Lung (tissue), 11 donors: ENCODE measurements at regions not wholly inside any gene's neighbourhood (a gene's known extent, or its start where the extent isn't known, plus 50 kb on each side); places are given as distances from the start of the nearest gene placed in this dataset.

ENCODE experiments used
- ATAC-seq: fragments of 200-7000 bp; cut with Tn5 transposase; one replicate; pipeline ENCODE4 v1.9.1; 2020; ENCODE audit warnings: moderate number of reproducible peaks; ENCODE audit not compliant: insufficient read depth, low FRiP score
- DNase-seq, 3 donors: peaks; one replicate each; pipeline ENCODE4 v3.0.0-alpha.2; 2013 to 2017
- H3K27ac ChIP-seq, 2 donors: one replicate each; pipeline ENCODE4 v1.5.1; 2013; ENCODE audit warnings: mild to moderate bottlenecking in 2 of 2, moderate library complexity in 2 of 2, control low read depth in 1 of 2, inconsistent platforms in 1 of 2, low read depth in 1 of 2, low read length in 1 of 2
- H3K27me3 ChIP-seq, 3 donors: one replicate each; pipeline ENCODE4 v1.5.1; 2013; ENCODE audit warnings: low read length in 2 of 3; ENCODE audit not compliant: control insufficient read depth in 3 of 3, insufficient read depth in 3 of 3
- H3K36me3 ChIP-seq, 4 donors: one replicate each; pipeline ENCODE4 v1.5.1; 2013; ENCODE audit warnings: low read length in 4 of 4, mild to moderate bottlenecking in 1 of 4, moderate library complexity in 1 of 4; ENCODE audit not compliant: control insufficient read depth in 4 of 4, insufficient read depth in 4 of 4
- H3K4me1 ChIP-seq, 5 donors: one replicate each; pipeline ENCODE4 v1.5.1; 2013; ENCODE audit warnings: low read length in 5 of 5, mild to moderate bottlenecking in 2 of 5, moderate library complexity in 1 of 5; ENCODE audit not compliant: control insufficient read depth in 5 of 5, insufficient read depth in 5 of 5
- H3K4me3 ChIP-seq: one replicate; pipeline ENCODE4 v1.5.1; 2013; ENCODE audit warnings: mild to moderate bottlenecking, control low read depth, moderate library complexity
- H3K9ac ChIP-seq, 2 donors: one replicate each; pipeline ENCODE4 v1.5.1; 2013; ENCODE audit warnings: low read length in 2 of 2, control low read depth in 1 of 2; ENCODE audit not compliant: insufficient read depth in 1 of 2
- H3K9me3 ChIP-seq, 4 donors: one replicate each; pipeline ENCODE4 v1.5.1; 2013; ENCODE audit warnings: low read length in 3 of 4, mild to moderate bottlenecking in 1 of 4, moderate library complexity in 1 of 4; ENCODE audit not compliant: control insufficient read depth in 4 of 4, insufficient read depth in 3 of 4
- CTCF ChIP-seq: IDR thresholded peaks from 2 replicates; pipeline ENCODE4 v1.5.1; 2012; ENCODE audit warnings: mild to moderate bottlenecking; ENCODE audit errors: control extremely low read depth, extremely low read depth
- WGBS, 2 donors: extraction: QIAGEN DNeasy Blood & Tissue Kit; methylation state at CpG; one replicate each; pipeline ENCODE4 v1.1.7; 2013; 5-methylcytosine and 5-hydroxymethylcytosine counted together
- donor health status: control.
- donor health status: control.
- donor health status: Bipolar disorder and iron deficiency.
- donor health status: healthy.
- donor health status: DM: yes; HTN: yes; CAD: no.

- no peaks in the 10 kb centered on the region for H3K36me3 ChIP-seq
- WGBS, 2 donors, result 100% methylated on average over 2 of the region's 2 CpGs; no CpG with 5 or more reads in 1 of the 2 donors
- H3K4me3 ChIP-seq, result no peak overlapping the region
- H3K27ac ChIP-seq, result no peak overlapping the region
- no peak overlapping the region for H3K9ac ChIP-seq
- DNase-seq (no peak), ATAC-seq (no peak)
- TF ChIP-seq CTCF, result no peak
- H3K4me1 ChIP-seq, result no peaks in the 10 kb centered on the region
- no peaks in the 10 kb centered on the region for H3K9me3 ChIP-seq
- no peaks in the 10 kb centered on the region for H3K27me3 ChIP-seq
Measured at GRCh38 chrY:7723127-7723526, 811.6 kb upstream of the AMELY start.

- Histone ChIP-seq H3K9me3 (no peaks in the 10 kb centered on the region), H3K4me1 (no peaks in the 10 kb centered on the region), H3K27ac (no peak overlapping the region), H3K9ac (no peak overlapping the region), H3K36me3 (no peaks in the 10 kb centered on the region), H3K4me3 (no peak overlapping the region), H3K27me3 (no peaks in the 10 kb centered on the region)
- TF ChIP-seq CTCF, result no peak
- no peak for ATAC-seq
- no peak for DNase-seq
Measured at GRCh38 chrY:7722566-7722965, 811.0 kb upstream of the AMELY start.

GRCh38 chrY:7720974-7721373 lies 809.4 kb upstream of the AMELY start:
- no peak for ATAC-seq
- Histone ChIP-seq H3K27me3 (no peaks in the 10 kb centered on the region), H3K9me3 (no peaks in the 10 kb centered on the region), H3K36me3 (no peaks in the 10 kb centered on the region), H3K9ac (no peak overlapping the region), H3K4me1 (no peaks in the 10 kb centered on the region), H3K4me3 (no peak overlapping the region), H3K27ac (no peak overlapping the region)
- 100% methylated on average over 1 of the region's 1 CpG; no CpG with 5 or more reads in 1 of the 2 donors for WGBS, 2 donors
- no peak for DNase-seq
- TF ChIP-seq CTCF, result no peak

- Histone ChIP-seq H3K27ac (no peak overlapping the region), H3K4me3 (no peak overlapping the region), H3K9ac (no peak overlapping the region), H3K27me3 (no peaks in the 10 kb centered on the region), H3K36me3 (no peaks in the 10 kb centered on the region), H3K9me3 (no peaks in the 10 kb centered on the region), H3K4me1 (no peaks in the 10 kb centered on the region)
- WGBS, 2 donors, result 76% methylated on average over 2 of the region's 2 CpGs; no CpG with 5 or more reads in 1 of the 2 donors
- ATAC-seq (no peak), DNase-seq (peak in 1 of 3 donors; percentile 20)
- TF ChIP-seq CTCF, result no peak
Measured at GRCh38 chrY:7719271-7719670, 807.7 kb upstream of the AMELY start.
